ENCODE measurements at regions not wholly inside any gene's neighbourhood (a gene's known extent, or its start where the extent isn't known, plus 50 kb on each side); places are given as distances from the start of the nearest gene placed in this dataset.

DNA sequence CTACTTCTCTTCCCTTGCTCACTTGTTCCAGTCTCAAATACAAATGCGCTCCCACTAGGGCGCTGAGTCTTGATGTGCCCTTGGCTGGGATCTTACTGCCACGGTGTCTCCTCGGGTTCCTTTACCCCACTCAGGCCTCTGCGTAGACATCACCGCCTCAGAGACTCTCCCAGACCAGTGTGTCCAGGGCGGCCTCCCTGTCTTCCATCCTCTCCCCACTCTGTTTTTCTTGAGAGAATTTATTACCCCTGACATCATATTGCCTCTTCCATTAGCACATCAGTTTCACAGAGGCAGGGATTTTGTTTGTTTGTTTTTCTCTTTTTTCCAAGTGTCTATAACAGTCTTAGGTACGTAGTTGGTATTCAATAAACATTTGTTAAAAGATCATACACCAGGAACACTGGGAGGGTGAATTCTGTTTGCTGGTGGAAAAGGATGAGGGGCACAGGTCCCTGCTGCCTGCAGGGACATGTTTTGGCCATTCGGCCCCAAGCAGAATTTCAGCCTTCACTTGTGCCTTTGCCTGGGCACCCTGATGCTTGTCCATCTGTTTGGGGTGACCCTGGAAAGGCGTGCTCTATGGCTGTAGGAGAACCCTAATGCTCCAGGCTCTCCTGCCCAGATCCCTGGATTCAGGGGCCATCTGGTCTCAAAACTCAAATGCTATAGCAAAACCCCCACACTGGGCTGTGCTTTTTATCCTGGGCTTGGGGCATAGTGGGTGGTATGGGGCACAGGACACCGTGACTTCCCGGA lies 55.0 kb downstream of the RPL37A start:
- Histone ChIP-seq H3K27ac (no peak overlapping the region), H3K4me1 (peaks cover 0 to 5% (median 0%) of the 10 kb centered on the region in 4 donors), H3K9me3 (no peaks in the 10 kb centered on the region), H3K4me3 (no peak overlapping the region), H3K27me3 (no peaks in the 10 kb centered on the region), H3K36me3 (no peaks in the 10 kb centered on the region)
- no peak for DNase-seq
- no peak for TF ChIP-seq CTCF (IDR thresholded peaks at IDR 0.05)

DNA sequence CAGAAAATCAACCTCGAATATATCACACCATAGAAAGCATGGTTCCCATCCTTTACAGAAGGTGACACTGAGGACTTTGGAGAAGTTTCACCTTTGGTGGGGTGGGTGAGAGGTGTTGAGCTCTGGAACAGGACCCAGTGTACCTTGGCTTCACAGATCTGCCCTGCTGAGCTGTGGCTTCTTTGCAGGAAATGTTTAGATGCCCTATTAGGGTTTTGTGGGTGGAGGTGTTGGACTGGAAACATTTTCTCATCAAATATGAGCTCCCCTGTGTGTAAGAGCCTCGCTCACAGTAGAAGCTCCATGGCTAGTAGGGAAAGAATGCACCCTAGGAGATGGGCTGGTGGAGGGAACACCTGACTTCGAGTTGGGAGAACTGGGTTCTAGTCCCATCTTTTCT lies 55.6 kb downstream of the RPL37A start:
- H3K4me1 ChIP-seq = peaks cover 0 to 5% (median 0%) of the 10 kb centered on the region in 4 donors

DNA sequence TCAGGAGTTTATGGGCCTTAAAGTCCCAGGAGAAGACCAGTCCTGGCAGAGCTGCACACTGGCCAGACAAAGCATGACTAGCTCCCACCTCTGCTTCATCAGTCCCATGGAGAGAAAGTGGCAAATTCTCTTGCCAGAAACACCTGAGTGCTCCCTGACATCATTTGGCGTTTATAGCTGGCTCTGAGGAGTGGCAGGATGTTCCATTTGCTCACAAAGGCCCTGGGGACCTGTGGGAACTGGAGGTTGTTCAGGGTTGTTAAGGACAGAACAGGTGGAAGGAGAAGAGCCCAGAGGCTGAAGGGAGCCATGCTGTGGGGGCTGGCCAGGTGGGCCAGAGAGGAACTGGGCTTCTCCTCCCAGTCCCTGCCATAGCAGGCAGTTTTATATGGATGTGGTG lies 56.1 kb downstream of the RPL37A start:
- H3K27me3 ChIP-seq = no peaks in the 10 kb centered on the region
- DNase-seq = no peak
- no peak overlapping the region for H3K4me3 ChIP-seq
- no peak overlapping the region for H3K27ac ChIP-seq
- no peak for TF ChIP-seq CTCF (IDR thresholded peaks at IDR 0.05)
- no peak for TF ChIP-seq POLR2A (IDR thresholded peaks at IDR 0.05)
- H3K36me3 ChIP-seq = no peaks in the 10 kb centered on the region
- H3K9me3 ChIP-seq = no peaks in the 10 kb centered on the region
- peaks cover 0 to 5% (median 0%) of the 10 kb centered on the region in 4 donors for H3K4me1 ChIP-seq

More for the DNA sequence above, 55.6 kb downstream of the RPL37A start:
- no peaks in the 10 kb centered on the region for H3K9me3 ChIP-seq
- no peak for TF ChIP-seq CTCF (IDR thresholded peaks at IDR 0.05)
- no peak for TF ChIP-seq POLR2A (IDR thresholded peaks at IDR 0.05)
- H3K36me3 ChIP-seq = no peaks in the 10 kb centered on the region
- no peak for DNase-seq
- H3K4me3 ChIP-seq = no peak overlapping the region
- H3K27me3 ChIP-seq = no peaks in the 10 kb centered on the region
- H3K27ac ChIP-seq = no peak overlapping the region

- TF ChIP-seq POLR2A (IDR thresholded peaks at IDR 0.05) (no peak), CTCF (IDR thresholded peaks at IDR 0.05) (no peak)
- no peaks in the 10 kb centered on the region for H3K27me3 ChIP-seq
- H3K36me3 ChIP-seq = no peaks in the 10 kb centered on the region
- DNase-seq = no peak
- H3K27ac ChIP-seq = no peak overlapping the region
- H3K9me3 ChIP-seq = no peaks in the 10 kb centered on the region
- no peaks in the 10 kb centered on the region for H3K4me1 ChIP-seq
- H3K4me3 ChIP-seq = no peak overlapping the region
These were observed 56.6 kb downstream of the RPL37A start for GRCh38 chr2:216555274-216555673.

- Histone ChIP-seq H3K4me3 (no peak overlapping the region), H3K9me3 (no peaks in the 10 kb centered on the region), H3K27me3 (no peaks in the 10 kb centered on the region), H3K4me1 (no peaks in the 10 kb centered on the region), H3K27ac (no peak overlapping the region), H3K36me3 (no peaks in the 10 kb centered on the region)
- no peak for TF ChIP-seq POLR2A (IDR thresholded peaks at IDR 0.05)
- TF ChIP-seq CTCF (IDR thresholded peaks at IDR 0.05) = no peak
- DNase-seq = no peak
These were observed 57.6 kb downstream of the RPL37A start for GRCh38 chr2:216556202-216556601.
